OCI-LY7 (cell line): ENCODE measurements at regions not wholly inside any gene's neighbourhood (a gene's known extent, or its start where the extent isn't known, plus 50 kb on each side); places are given as distances from the start of the nearest gene placed in this dataset.

ENCODE experiments used
- BruUV-seq: library from RNA; stranded (reverse); fragments of 400-500 nt; replicated peaks from 2 replicates; lab custom pipeline; 2021; lab: Mats Ljungman, UMichigan
- CTCF ChIA-PET: fragments of 300-600 bp; sonication (Branson Sonifier 250); formaldehyde crosslinking; loops from one replicate; lab custom pipeline; 2022; ENCODE audit warnings: antibody characterized with exemption; ENCODE audit not compliant: unreplicated experiment; lab: Charles Lee
- POLR2A ChIA-PET: fragments of 300-600 bp; sonication (Branson Sonifier 250); formaldehyde crosslinking; loops from one replicate; lab custom pipeline; 2022; ENCODE audit warnings: antibody characterized with exemption; lab: Charles Lee
- DNase-seq: peaks from one replicate; pipeline ENCODE4 v3.0.0-alpha.2; 2015; ENCODE audit warnings: low spot score
- H2AFZ ChIP-seq: fragments of 200-600 bp; sonication (generic), shearing (Covaris generic); 2 replicates; pipeline ENCODE4 v1.6.1; 2014; ENCODE audit warnings: mild to moderate bottlenecking, antibody characterized with exemption, low read length, moderate library complexity
- H3K27ac ChIP-seq: fragments of 200-600 bp; sonication (generic); 2 replicates; pipeline ENCODE4 v1.5.1; 2014; ENCODE audit warnings: mixed run types, low read depth, mild to moderate bottlenecking, moderate library complexity, low read length, inconsistent platforms; ENCODE audit not compliant: poor library complexity, severe bottlenecking
- H3K36me3 ChIP-seq: fragments of 200-600 bp; sonication (generic); 2 replicates; pipeline ENCODE4 v1.6.1; 2014; ENCODE audit warnings: mild to moderate bottlenecking, antibody characterized with exemption, low read length, moderate library complexity, mixed read lengths; ENCODE audit not compliant: insufficient read depth
- H3K4me1 ChIP-seq: fragments of 200-600 bp; sonication (generic); 2 replicates; pipeline ENCODE4 v1.5.1; 2014; ENCODE audit warnings: mild to moderate bottlenecking, low read length; ENCODE audit not compliant: insufficient read depth, poor library complexity, severe bottlenecking
- H3K4me2 ChIP-seq: fragments of 200-600 bp; sonication (generic); 2 replicates; pipeline ENCODE4 v1.6.1; 2014; ENCODE audit warnings: mild to moderate bottlenecking, low read length
- H3K4me3 ChIP-seq: fragments of 200-600 bp; sonication (generic); 2 replicates; pipeline ENCODE4 v1.5.1; 2014; ENCODE audit warnings: mild to moderate bottlenecking, low read depth, low read length; ENCODE audit not compliant: poor library complexity, severe bottlenecking
- H3K79me2 ChIP-seq: fragments of 200-600 bp; sonication (generic); 2 replicates; pipeline ENCODE4 v1.6.1; 2016; ENCODE audit warnings: low read depth, mild to moderate bottlenecking, low read length, moderate library complexity, mixed read lengths; ENCODE audit not compliant: insufficient read depth
- H3K9me2 ChIP-seq: fragments of 200-600 bp; sonication (generic); 2 replicates; pipeline ENCODE4 v1.6.1; 2016; ENCODE audit warnings: mild to moderate bottlenecking, low read length, mixed read lengths; ENCODE audit not compliant: insufficient read depth
- H3K9me3 ChIP-seq: fragments of 200-600 bp; sonication (generic); 2 replicates; pipeline ENCODE4 v1.6.1; 2014; ENCODE audit warnings: mild to moderate bottlenecking, mixed run types, low read length, mixed read lengths
- H4K20me1 ChIP-seq: fragments of 200-600 bp; sonication (generic); 2 replicates; pipeline ENCODE4 v1.6.1; 2014; ENCODE audit warnings: mild to moderate bottlenecking, antibody characterized with exemption, low read length, moderate library complexity, mixed read lengths; ENCODE audit not compliant: insufficient read depth
- EZH2phosphoT487 ChIP-seq: fragments of 200-600 bp; sonication (generic); IDR thresholded peaks from 2 replicates; pipeline ENCODE4 v1.6.1; 2018; ENCODE audit warnings: low read depth, borderline replicate concordance, mild to moderate bottlenecking, mixed run types, antibody characterized with exemption, low read length, moderate library complexity, mixed read lengths
- intact Hi-C: fragments of 100-400 bp; cut with micrococcal nuclease; formaldehyde crosslinking; loops from one replicate; pipeline ENCODE4 v1.10.0; 2022; ENCODE audit not compliant: unreplicated experiment
- TF ChIP-seq, protein P1 (sequence below): fragments of 200-600 bp; sonication (generic); conservative IDR thresholded peaks from 2 replicates; pipeline ENCODE4 v1.5.1; 2014; ENCODE audit warnings: mild to moderate bottlenecking, antibody characterized with exemption, low read length, moderate library complexity, mixed read lengths

DNA sequence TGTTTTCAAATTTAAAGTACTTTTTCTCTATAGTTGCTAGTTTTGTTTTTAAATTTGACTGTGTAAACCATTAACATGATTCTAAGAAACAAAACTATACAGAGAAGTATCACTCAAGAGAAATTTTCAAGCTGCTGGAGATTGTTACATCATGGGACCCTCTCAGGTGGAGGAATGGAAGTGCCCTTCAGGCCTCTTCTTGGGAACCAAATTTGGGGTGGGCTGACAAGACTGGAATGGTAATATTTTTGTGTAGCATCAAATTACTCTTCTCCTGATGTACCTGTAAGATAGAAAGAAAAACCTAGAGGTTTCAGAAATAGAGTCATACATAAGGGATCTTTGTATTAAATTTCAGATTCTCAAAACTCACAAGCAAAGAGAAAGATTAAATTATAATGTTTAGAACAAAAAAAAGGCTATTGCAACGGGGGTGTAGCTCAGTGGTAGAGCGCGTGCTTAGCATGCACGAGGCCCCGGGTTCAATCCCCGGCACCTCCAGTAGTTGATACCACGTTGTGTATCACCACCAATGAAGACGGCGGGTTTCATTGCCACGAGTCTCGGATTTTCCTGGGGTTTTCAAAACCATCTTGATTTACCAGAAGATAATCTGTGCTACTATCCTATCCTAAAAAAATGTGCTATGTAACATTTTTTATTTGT, 193.7 kb downstream of the GPX5 start:
- Histone ChIP-seq H3K27ac (no peak overlapping the region), H3K79me2 (no peaks in the 10 kb centered on the region), H3K4me2 (no peak overlapping the region), H3K9me3 (no peaks in the 10 kb centered on the region), H3K4me1 (no peaks in the 10 kb centered on the region), H3K36me3 (no peaks in the 10 kb centered on the region), H2AFZ (no peak overlapping the region), H4K20me1 (no peaks in the 10 kb centered on the region), H3K4me3 (no peak overlapping the region), H3K9me2 (no peaks in the 10 kb centered on the region)
- CTCF ChIA-PET: no interaction called here
- intact Hi-C loops: no loop called here
- no peak for TF ChIP-seq EZH2phosphoT487
- TF ChIP-seq, protein P1, sequence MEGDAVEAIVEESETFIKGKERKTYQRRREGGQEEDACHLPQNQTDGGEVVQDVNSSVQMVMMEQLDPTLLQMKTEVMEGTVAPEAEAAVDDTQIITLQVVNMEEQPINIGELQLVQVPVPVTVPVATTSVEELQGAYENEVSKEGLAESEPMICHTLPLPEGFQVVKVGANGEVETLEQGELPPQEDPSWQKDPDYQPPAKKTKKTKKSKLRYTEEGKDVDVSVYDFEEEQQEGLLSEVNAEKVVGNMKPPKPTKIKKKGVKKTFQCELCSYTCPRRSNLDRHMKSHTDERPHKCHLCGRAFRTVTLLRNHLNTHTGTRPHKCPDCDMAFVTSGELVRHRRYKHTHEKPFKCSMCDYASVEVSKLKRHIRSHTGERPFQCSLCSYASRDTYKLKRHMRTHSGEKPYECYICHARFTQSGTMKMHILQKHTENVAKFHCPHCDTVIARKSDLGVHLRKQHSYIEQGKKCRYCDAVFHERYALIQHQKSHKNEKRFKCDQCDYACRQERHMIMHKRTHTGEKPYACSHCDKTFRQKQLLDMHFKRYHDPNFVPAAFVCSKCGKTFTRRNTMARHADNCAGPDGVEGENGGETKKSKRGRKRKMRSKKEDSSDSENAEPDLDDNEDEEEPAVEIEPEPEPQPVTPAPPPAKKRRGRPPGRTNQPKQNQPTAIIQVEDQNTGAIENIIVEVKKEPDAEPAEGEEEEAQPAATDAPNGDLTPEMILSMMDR: no peak
- POLR2A ChIA-PET: interaction anchor here (1.8 kb wide), 1 partner anchor 9 kb away, joined by 8 read pairs; no protein-coding TSS in a partner anchor
- peak; percentile 12 for DNase-seq
- no TSS peak for BruUV-seq

GRCh38 chr6:28720357-28721231, 194.9 kb downstream of the GPX5 start:
- ChIA-PET POLR2A (no interaction called here), CTCF (no interaction called here)
- no peaks in the 10 kb centered on the region for H4K20me1 ChIP-seq
- TF ChIP-seq EZH2phosphoT487: no peak
- TF ChIP-seq, protein P1: no peak
- H2AFZ ChIP-seq: no peak overlapping the region
- no TSS peak for BruUV-seq
- H3K9me2 ChIP-seq: no peaks in the 10 kb centered on the region
- H3K9me3 ChIP-seq: no peaks in the 10 kb centered on the region
- H3K4me1 ChIP-seq: no peaks in the 10 kb centered on the region
- no peaks in the 10 kb centered on the region for H3K79me2 ChIP-seq
- H3K4me2 ChIP-seq: no peak overlapping the region
- H3K27ac ChIP-seq: no peak overlapping the region
- H3K4me3 ChIP-seq: no peak overlapping the region
- DNase-seq: no peak
- intact Hi-C loops: no loop called here
- H3K36me3 ChIP-seq: no peaks in the 10 kb centered on the region

DNA sequence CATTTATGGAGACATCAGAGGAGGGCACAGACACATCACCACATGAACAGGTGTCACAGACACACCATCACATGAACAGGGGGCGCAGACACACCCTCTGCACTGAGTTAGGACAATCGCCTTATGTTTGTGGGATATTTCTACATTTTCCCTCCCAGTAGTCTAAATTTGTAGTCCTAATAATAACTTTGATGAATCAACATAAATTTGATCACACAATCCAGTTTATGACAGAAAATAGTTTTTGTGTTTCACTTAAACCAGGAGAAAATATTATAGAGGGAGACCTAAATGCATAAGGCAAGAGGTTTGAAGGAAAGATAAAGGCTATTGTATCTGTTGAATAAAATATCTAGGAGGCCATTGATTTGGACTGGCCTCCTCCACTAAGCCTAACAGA, 195.7 kb downstream of the GPX5 start:
- Histone ChIP-seq H3K9me3 (no peaks in the 10 kb centered on the region), H3K4me2 (no peak overlapping the region), H3K4me3 (no peak overlapping the region), H2AFZ (no peak overlapping the region), H3K36me3 (no peaks in the 10 kb centered on the region), H3K9me2 (no peaks in the 10 kb centered on the region), H3K79me2 (no peaks in the 10 kb centered on the region), H3K27ac (no peak overlapping the region), H4K20me1 (no peaks in the 10 kb centered on the region), H3K4me1 (no peaks in the 10 kb centered on the region)
- ChIA-PET CTCF (no interaction called here), POLR2A (no interaction called here)
- no TSS peak for BruUV-seq
- TF ChIP-seq EZH2phosphoT487: no peak
- TF ChIP-seq, protein P1: no peak
- DNase-seq: no peak
- intact Hi-C loops: no loop called here
